ENCODE measurements at regions not wholly inside any gene's neighbourhood (a gene's known extent, or its start where the extent isn't known, plus 50 kb on each side); places are given as distances from the start of the nearest gene placed in this dataset.

DNA sequence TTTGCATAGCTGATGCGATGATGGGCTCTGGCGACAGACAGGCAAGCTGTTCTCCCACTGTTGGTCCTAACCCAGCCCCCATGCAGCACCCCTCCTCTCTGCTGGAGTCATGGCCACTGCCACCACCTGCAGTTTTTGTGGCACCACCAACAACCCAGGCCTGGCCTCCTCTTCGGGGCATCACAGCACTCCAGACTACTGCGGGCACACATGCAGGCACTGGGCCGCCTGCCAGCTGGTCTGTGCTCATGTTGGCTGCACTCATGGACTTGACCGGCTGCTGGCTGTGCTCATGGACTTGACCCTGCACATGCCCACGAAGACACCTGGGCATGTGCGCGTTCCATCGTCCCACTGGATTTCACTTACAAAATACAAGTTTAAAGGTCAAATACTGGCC lies 130.9 kb upstream of the TMEM108 start:
- H2AFZ ChIP-seq (ENCODE audit: low read length, unreplicated experiment): no peak overlapping the region
- no peaks in the 10 kb centered on the region for H3K79me2 ChIP-seq (ENCODE audit: control insufficient read depth, insufficient read depth, low read length, unreplicated experiment)
- H3K4me3 ChIP-seq (ENCODE audit: low read depth, low read length): no peak overlapping the region
- H3K27me3 ChIP-seq (ENCODE audit: insufficient read depth, low read length): no peaks in the 10 kb centered on the region
- H3K4me1 ChIP-seq (ENCODE audit: control insufficient read depth, insufficient read depth, low read length, unreplicated experiment): peaks cover 4% of the 10 kb centered on the region
- H3K27ac ChIP-seq (ENCODE audit: low read depth, low read length): no peak overlapping the region
- H3K36me3 ChIP-seq (ENCODE audit: insufficient read depth, low read length): no peaks in the 10 kb centered on the region

- H3K36me3 ChIP-seq (ENCODE audit: insufficient read depth, low read length): no peaks in the 10 kb centered on the region
- H3K27ac ChIP-seq (ENCODE audit: low read depth, low read length): no peak overlapping the region
Observed at GRCh38 chr3:132900481-132900880, 137.7 kb upstream of the TMEM108 start.

GRCh38 chr3:132898141-132898540 lies 140.1 kb upstream of the TMEM108 start:
- no peak overlapping the region for H3K27ac ChIP-seq (ENCODE audit: low read depth, low read length)
- no peak overlapping the region for H3K4me3 ChIP-seq (ENCODE audit: low read depth, low read length)
- H3K79me2 ChIP-seq (ENCODE audit: control insufficient read depth, insufficient read depth, low read length, unreplicated experiment): no peaks in the 10 kb centered on the region
- H3K36me3 ChIP-seq (ENCODE audit: insufficient read depth, low read length): no peaks in the 10 kb centered on the region
- no peaks in the 10 kb centered on the region for H3K27me3 ChIP-seq (ENCODE audit: insufficient read depth, low read length)
- H2AFZ ChIP-seq (ENCODE audit: low read length, unreplicated experiment): no peak overlapping the region
- H3K4me1 ChIP-seq (ENCODE audit: control insufficient read depth, insufficient read depth, low read length, unreplicated experiment): no peaks in the 10 kb centered on the region

More at GRCh38 chr3:132900481-132900880, 137.7 kb upstream of the TMEM108 start:
- Histone ChIP-seq H2AFZ (ENCODE audit: low read length, unreplicated experiment) (no peak overlapping the region), H3K4me1 (ENCODE audit: control insufficient read depth, insufficient read depth, low read length, unreplicated experiment) (no peaks in the 10 kb centered on the region), H3K4me3 (ENCODE audit: low read depth, low read length) (no peak overlapping the region), H3K79me2 (ENCODE audit: control insufficient read depth, insufficient read depth, low read length, unreplicated experiment) (no peaks in the 10 kb centered on the region), H3K27me3 (ENCODE audit: insufficient read depth, low read length) (no peaks in the 10 kb centered on the region)

GRCh38 chr3:132892956-132893355 lies 145.2 kb upstream of the TMEM108 start:
- H3K79me2 ChIP-seq (ENCODE audit: control insufficient read depth, insufficient read depth, low read length, unreplicated experiment): no peaks in the 10 kb centered on the region
- no peaks in the 10 kb centered on the region for H3K4me1 ChIP-seq (ENCODE audit: control insufficient read depth, insufficient read depth, low read length, unreplicated experiment)
- no peak overlapping the region for H2AFZ ChIP-seq (ENCODE audit: low read length, unreplicated experiment)
- H3K4me3 ChIP-seq (ENCODE audit: low read depth, low read length): no peak overlapping the region
- H3K36me3 ChIP-seq (ENCODE audit: insufficient read depth, low read length): no peaks in the 10 kb centered on the region
- H3K27ac ChIP-seq (ENCODE audit: low read depth, low read length): no peak overlapping the region
- no peaks in the 10 kb centered on the region for H3K27me3 ChIP-seq (ENCODE audit: insufficient read depth, low read length)

- H3K4me3 ChIP-seq (ENCODE audit: low read depth, low read length): no peak overlapping the region
- H3K27ac ChIP-seq (ENCODE audit: low read depth, low read length): no peak overlapping the region
- H2AFZ ChIP-seq (ENCODE audit: low read length, unreplicated experiment): no peak overlapping the region
- H3K36me3 ChIP-seq (ENCODE audit: insufficient read depth, low read length): no peaks in the 10 kb centered on the region
- no peaks in the 10 kb centered on the region for H3K4me1 ChIP-seq (ENCODE audit: control insufficient read depth, insufficient read depth, low read length, unreplicated experiment)
- no peaks in the 10 kb centered on the region for H3K79me2 ChIP-seq (ENCODE audit: control insufficient read depth, insufficient read depth, low read length, unreplicated experiment)
- H3K27me3 ChIP-seq (ENCODE audit: insufficient read depth, low read length): no peaks in the 10 kb centered on the region
Observed at GRCh38 chr3:132881756-132882409, 156.3 kb upstream of the TMEM108 start.

DNA sequence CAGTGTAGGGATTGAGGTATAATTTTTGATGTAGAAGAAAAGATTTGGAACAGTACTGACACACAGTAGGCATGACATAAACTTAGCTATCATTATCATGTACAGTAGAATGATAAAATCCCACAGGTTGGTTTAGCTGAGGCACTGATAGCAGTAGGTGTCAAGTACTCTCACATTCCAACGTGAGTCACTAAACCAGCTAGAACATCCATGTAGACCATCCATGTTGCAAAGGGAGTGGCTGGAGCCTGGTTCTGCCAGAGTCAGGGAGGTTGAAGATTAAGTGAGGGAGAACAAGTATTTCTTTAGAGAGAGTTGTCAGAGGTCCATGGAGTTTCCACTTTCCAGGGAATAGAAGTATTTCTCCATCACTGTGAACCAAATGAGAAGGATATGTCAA lies 157.2 kb upstream of the TMEM108 start:
- Histone ChIP-seq H3K4me1 (ENCODE audit: control insufficient read depth, insufficient read depth, low read length, unreplicated experiment) (no peaks in the 10 kb centered on the region), H3K79me2 (ENCODE audit: control insufficient read depth, insufficient read depth, low read length, unreplicated experiment) (no peaks in the 10 kb centered on the region), H2AFZ (ENCODE audit: low read length, unreplicated experiment) (no peak overlapping the region), H3K27ac (ENCODE audit: low read depth, low read length) (no peak overlapping the region), H3K4me3 (ENCODE audit: low read depth, low read length) (no peak overlapping the region), H3K36me3 (ENCODE audit: insufficient read depth, low read length) (no peaks in the 10 kb centered on the region), H3K27me3 (ENCODE audit: insufficient read depth, low read length) (no peaks in the 10 kb centered on the region)

DNA sequence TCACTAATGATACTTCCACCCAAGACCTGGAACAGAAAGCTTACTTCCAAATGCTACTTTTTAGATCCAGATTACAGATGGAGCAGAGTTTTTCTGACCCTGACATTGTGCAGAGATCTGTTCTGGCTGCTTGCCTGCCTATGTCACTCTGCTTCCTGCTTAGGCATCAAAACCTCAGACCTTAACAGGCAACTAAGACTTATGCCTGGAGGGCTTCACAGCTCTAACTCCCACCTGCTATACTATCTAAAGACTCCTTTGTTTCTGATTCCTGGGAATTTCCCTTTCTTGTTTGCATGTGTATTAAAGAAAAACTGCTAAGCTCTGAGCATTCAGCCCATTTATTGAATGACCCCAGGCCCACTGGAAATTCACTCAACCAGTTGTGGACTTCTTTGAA lies 157.4 kb upstream of the NPHP3 start:
- Histone ChIP-seq H3K27ac (ENCODE audit: low read depth, low read length) (no peak overlapping the region), H3K4me3 (ENCODE audit: low read depth, low read length) (no peak overlapping the region), H3K36me3 (ENCODE audit: insufficient read depth, low read length) (no peaks in the 10 kb centered on the region), H3K79me2 (ENCODE audit: control insufficient read depth, insufficient read depth, low read length, unreplicated experiment) (no peaks in the 10 kb centered on the region), H3K27me3 (ENCODE audit: insufficient read depth, low read length) (no peaks in the 10 kb centered on the region), H2AFZ (ENCODE audit: low read length, unreplicated experiment) (no peak overlapping the region), H3K4me1 (ENCODE audit: control insufficient read depth, insufficient read depth, low read length, unreplicated experiment) (no peaks in the 10 kb centered on the region)

DNA sequence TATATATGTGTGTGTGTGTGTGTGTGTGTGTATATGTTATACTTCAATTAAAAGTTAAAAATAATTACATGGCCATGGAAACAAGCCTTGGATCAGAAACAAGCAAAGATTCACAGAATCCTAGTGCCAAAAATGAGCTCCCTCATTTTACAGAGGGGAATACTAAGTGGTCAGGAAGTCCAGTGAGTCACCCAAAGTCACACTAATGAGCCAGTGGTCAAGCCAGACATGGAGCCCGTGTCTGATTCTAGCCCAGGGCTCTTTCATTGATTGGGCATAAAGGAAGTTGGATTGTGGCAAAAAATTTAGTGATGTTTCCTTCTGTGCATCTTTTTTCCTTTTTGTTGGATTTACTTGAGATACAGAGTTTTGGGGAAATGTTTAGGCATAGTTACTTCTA lies 152.5 kb upstream of the NPHP3 start:
- Histone ChIP-seq H3K4me3 (ENCODE audit: low read depth, low read length) (no peak overlapping the region), H3K36me3 (ENCODE audit: insufficient read depth, low read length) (no peaks in the 10 kb centered on the region), H3K4me1 (ENCODE audit: control insufficient read depth, insufficient read depth, low read length, unreplicated experiment) (no peaks in the 10 kb centered on the region), H3K79me2 (ENCODE audit: control insufficient read depth, insufficient read depth, low read length, unreplicated experiment) (no peaks in the 10 kb centered on the region), H2AFZ (ENCODE audit: low read length, unreplicated experiment) (no peak overlapping the region), H3K27ac (ENCODE audit: low read depth, low read length) (no peak overlapping the region), H3K27me3 (ENCODE audit: insufficient read depth, low read length) (no peaks in the 10 kb centered on the region)

- H3K27me3 ChIP-seq (ENCODE audit: insufficient read depth, low read length): no peaks in the 10 kb centered on the region
- H3K4me3 ChIP-seq (ENCODE audit: low read depth, low read length): no peak overlapping the region
- H3K27ac ChIP-seq (ENCODE audit: low read depth, low read length): no peak overlapping the region
- no peaks in the 10 kb centered on the region for H3K79me2 ChIP-seq (ENCODE audit: control insufficient read depth, insufficient read depth, low read length, unreplicated experiment)
- H3K36me3 ChIP-seq (ENCODE audit: insufficient read depth, low read length): no peaks in the 10 kb centered on the region
- no peak overlapping the region for H2AFZ ChIP-seq (ENCODE audit: low read length, unreplicated experiment)
- no peaks in the 10 kb centered on the region for H3K4me1 ChIP-seq (ENCODE audit: control insufficient read depth, insufficient read depth, low read length, unreplicated experiment)
Observed at GRCh38 chr3:132872711-132873110, 150.5 kb upstream of the NPHP3 start.

DNA sequence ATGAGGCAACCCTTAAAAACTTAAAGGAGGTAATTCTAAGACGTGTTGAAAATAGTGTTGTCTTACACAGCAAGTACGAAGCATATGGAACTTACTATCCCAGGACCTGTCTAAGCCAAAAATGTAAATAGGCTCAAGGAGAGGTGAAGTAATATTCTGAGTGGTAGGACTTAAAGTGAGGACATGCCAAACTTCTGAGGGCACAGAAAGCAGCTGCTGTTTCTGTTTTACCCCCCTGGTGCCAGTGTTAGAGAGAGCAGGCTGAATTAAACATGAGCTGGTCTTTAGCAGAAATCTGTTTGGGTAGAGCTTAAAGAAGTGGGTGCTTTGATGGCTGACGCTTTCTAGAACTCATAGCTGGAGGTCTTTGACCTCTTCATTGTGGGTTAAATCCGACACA lies 149.7 kb upstream of the NPHP3 start:
- H3K4me3 ChIP-seq (ENCODE audit: low read depth, low read length): no peak overlapping the region
- no peaks in the 10 kb centered on the region for H3K27me3 ChIP-seq (ENCODE audit: insufficient read depth, low read length)
- no peaks in the 10 kb centered on the region for H3K4me1 ChIP-seq (ENCODE audit: control insufficient read depth, insufficient read depth, low read length, unreplicated experiment)
- H3K36me3 ChIP-seq (ENCODE audit: insufficient read depth, low read length): no peaks in the 10 kb centered on the region
- no peak overlapping the region for H2AFZ ChIP-seq (ENCODE audit: low read length, unreplicated experiment)
- no peak overlapping the region for H3K27ac ChIP-seq (ENCODE audit: low read depth, low read length)
- no peaks in the 10 kb centered on the region for H3K79me2 ChIP-seq (ENCODE audit: control insufficient read depth, insufficient read depth, low read length, unreplicated experiment)

DNA sequence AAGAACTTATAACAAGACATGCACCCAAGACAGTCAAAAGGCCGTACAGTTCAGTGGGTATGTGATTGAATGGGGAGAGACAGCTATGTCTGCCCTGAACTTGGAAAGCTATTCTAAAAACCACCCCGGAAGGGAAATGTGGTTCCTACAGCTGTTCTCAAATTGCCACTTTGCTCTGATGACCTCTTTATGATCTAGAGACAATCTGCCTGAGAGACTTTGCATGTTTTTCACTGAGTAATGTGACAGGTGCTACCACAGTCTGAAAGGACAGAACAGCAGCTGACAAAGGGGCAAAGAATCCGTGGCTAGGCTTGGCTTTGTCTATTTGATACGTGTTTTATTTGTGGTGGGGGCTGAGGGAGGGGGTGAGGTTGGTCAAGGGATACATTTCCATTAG lies 148.3 kb upstream of the NPHP3 start:
- no peak overlapping the region for H3K4me3 ChIP-seq (ENCODE audit: low read depth, low read length)
- H3K27me3 ChIP-seq (ENCODE audit: insufficient read depth, low read length): no peaks in the 10 kb centered on the region
- H3K79me2 ChIP-seq (ENCODE audit: control insufficient read depth, insufficient read depth, low read length, unreplicated experiment): no peaks in the 10 kb centered on the region
- H3K27ac ChIP-seq (ENCODE audit: low read depth, low read length): no peak overlapping the region
- no peaks in the 10 kb centered on the region for H3K36me3 ChIP-seq (ENCODE audit: insufficient read depth, low read length)
- no peak overlapping the region for H2AFZ ChIP-seq (ENCODE audit: low read length, unreplicated experiment)
- no peaks in the 10 kb centered on the region for H3K4me1 ChIP-seq (ENCODE audit: control insufficient read depth, insufficient read depth, low read length, unreplicated experiment)
